HG03521 (cell line): ENCODE measurements at regions not wholly inside any gene's neighbourhood (a gene's known extent, or its start where the extent isn't known, plus 50 kb on each side); places are given as distances from the start of the nearest gene placed in this dataset.

Experiments
- ATAC-seq: cut with Tn5 transposase; IDR thresholded peaks from one replicate; pipeline ENCODE4 v1.9.1; 2021; ENCODE audit warnings: mild to moderate bottlenecking, moderate library complexity; ENCODE audit not compliant: unreplicated experiment

- no peak for ATAC-seq
Measured at GRCh38 chr5:161235569-161235968, 311.0 kb downstream of the GABRB2 start.

- ATAC-seq: no peak
Measured at GRCh38 chr5:161233553-161233952, 313.0 kb downstream of the GABRB2 start.

DNA sequence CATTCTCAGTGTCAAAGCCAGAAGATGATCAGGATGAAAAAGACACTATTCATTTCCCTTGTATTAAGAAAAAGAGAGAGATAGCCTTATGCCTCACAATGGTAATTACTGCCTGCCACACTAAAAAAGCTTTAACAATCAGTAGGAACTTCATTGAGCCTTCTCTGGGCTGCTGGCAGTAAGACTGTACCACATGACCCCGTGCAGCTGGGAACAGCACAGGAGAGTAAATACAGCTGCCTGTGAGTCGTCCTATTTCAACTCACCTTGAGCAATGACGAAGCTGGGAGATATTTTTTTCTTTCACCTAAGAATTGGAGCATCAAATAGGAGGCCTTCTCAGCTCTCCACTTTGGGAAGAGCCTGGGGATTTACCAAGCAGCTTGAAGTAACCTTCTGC, 316.3 kb downstream of the GABRB2 start:
- no peak for ATAC-seq

GRCh38 chr5:161219816-161220215, 326.7 kb downstream of the GABRB2 start:
- no peak for ATAC-seq

- no peak for ATAC-seq
Measured at GRCh38 chr5:161216877-161217276, 329.6 kb downstream of the GABRB2 start.

DNA sequence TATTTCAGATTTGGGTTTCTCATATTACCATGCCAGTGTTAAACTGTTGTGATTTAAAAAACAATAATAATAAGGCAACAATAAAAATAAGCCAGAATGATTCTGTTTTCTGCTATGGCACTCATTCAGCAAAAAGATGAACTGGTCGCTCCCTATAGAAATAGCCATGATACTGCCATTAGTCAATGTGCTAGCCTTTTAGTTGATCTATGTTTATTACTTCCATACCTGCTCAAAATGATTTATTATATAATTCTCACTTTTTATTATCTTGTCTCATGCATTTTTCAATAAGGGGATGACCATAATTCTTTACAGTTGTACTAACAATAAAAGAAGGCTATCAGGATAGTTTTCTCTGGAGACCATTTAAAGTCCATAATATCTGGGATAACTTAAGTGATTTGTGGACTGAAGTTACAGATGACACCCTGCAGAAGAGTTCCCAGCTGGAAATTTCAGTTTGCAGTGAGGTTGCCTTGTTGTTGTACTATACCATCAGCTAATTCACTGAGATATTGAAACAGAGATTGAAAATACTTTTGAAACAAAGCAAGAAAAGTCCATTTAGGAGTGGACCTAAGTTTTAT, 334.3 kb downstream of the GABRB2 start:
- no peak for ATAC-seq

- no peak for ATAC-seq
Measured at GRCh38 chr5:161201558-161201957, 345.0 kb downstream of the GABRB2 start.

- no peak for ATAC-seq
Measured at GRCh38 chr5:161190778-161191177, 338.8 kb upstream of the ATP10B start.

DNA sequence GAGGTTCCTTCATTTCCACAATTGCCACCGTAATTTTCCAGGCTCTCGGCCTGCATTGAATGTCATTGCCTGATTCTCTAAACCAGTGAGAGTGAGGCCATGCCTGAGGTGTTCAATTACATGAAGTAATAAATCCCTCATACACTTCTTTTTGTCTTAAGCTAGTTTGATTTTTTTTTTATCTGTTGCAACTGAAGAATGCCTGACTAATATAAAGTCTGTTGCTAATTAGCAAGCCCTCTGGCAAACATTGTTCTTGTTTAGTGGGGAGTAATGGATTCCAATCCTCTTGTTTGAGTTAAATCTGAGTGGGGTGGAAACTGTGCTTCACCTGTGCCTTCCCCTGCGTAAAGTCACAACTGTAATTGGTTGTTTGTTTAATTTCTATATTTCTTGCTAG, 338.1 kb upstream of the ATP10B start:
- ATAC-seq: no peak

GRCh38 chr5:161189452-161189851, 337.4 kb upstream of the ATP10B start:
- ATAC-seq: no peak

DNA sequence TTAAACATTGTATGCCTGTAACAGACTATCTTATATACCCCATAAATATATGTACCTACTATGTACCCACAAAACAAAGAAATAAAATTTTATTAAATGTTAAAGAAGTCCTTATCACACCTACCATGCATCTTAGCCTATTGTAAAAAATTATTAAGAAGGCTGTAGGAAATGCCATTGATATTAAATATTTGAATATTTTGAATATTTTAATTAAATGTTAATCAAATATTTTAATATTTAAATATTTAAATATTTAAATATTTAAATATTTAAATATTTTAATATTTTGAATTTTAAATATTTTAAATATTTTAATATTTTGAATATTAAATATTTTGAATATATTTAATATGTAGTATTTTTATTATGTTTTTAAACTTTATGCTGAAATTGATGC, 331.5 kb upstream of the ATP10B start:
- ATAC-seq: no peak

- ATAC-seq: no peak
Measured at GRCh38 chr5:161176221-161176620, 324.2 kb upstream of the ATP10B start.

- no peak for ATAC-seq
Measured at GRCh38 chr5:161169776-161170175, 317.8 kb upstream of the ATP10B start.

DNA sequence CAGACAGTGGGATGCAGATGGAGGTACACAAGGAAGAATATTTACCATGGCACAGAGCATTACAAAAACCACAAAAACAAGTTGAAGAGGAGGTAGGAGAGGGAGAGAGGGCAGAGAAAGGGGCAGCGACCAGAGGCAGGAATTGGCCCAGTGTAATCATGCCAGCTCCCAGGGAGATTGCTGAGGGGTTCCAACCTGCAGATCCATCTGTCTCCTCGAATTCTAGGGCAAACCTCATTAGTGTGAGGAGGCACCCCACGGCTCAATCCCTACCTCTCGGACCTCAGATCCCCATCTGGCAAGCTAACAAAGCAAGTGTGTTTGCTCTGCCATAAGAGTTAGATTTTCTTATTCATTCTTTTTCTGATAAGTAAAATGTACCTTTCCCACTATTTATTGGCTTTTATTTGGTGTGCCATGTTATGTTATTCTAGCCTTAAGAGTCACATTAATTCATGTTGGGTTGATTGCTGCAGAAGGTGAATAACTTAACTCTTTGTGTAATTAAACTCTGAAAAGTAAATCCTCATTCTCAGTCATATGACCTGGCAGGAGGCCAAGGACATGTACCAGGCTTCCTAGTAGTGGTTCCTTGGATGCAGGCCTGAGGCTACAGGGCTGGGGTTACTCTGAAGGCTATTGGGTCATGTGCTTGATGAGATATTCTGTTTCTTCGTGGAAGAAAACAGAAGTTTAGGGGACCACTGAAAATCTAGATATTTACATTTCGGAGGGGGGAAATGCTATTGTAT, 315.2 kb upstream of the ATP10B start:
- no peak for ATAC-seq

GRCh38 chr5:161165998-161166660, 314.1 kb upstream of the ATP10B start:
- no peak for ATAC-seq

GRCh38 chr5:161157925-161158324, 305.9 kb upstream of the ATP10B start:
- no peak for ATAC-seq

DNA sequence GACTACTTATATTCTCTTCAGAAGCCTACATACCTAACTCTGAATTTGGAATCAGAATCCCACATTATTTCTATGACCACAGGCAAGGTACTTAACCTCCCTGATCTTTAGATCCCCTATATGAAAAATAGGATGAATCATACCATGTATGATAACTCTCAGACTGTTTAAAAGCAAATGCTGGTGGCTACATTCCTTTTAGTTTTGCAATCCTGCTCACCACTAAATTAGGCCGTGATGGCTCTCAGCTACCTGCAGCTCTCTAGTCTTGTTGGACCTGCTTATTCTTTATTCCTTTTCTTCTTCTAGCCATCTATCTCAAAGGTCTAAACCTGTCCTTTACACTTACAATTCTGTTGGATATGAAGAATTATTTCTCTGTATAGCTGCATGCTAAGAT, 303.4 kb upstream of the ATP10B start:
- no peak for ATAC-seq

DNA sequence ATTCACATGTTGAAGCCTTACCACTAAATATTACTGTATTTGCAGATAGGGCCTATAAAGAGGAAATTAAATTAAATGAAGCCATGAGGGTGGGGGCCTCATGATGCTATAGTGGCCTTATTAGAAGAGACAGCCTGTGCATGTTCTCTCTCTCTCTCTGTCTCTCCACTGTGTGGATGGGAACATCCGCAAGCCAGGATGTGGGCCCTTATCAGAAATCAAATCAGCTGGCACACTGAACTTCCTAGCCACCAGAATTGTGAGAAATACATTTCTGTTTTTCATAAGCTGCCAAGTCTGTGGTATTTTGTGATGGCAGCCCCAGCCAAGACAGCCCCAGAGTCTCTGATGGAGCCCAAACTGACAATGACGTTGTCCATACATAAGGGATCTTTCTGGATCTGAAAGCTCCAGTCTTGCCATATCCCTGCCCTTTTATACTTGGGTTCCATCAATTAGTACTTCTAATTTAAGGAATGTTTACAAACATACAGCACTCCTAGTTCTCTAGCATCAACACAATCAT, 300.5 kb upstream of the ATP10B start:
- ATAC-seq: no peak

GRCh38 chr5:161150441-161150988, 298.5 kb upstream of the ATP10B start:
- ATAC-seq: no peak

GRCh38 chr5:161149078-161149477, 297.1 kb upstream of the ATP10B start:
- ATAC-seq: no peak

DNA sequence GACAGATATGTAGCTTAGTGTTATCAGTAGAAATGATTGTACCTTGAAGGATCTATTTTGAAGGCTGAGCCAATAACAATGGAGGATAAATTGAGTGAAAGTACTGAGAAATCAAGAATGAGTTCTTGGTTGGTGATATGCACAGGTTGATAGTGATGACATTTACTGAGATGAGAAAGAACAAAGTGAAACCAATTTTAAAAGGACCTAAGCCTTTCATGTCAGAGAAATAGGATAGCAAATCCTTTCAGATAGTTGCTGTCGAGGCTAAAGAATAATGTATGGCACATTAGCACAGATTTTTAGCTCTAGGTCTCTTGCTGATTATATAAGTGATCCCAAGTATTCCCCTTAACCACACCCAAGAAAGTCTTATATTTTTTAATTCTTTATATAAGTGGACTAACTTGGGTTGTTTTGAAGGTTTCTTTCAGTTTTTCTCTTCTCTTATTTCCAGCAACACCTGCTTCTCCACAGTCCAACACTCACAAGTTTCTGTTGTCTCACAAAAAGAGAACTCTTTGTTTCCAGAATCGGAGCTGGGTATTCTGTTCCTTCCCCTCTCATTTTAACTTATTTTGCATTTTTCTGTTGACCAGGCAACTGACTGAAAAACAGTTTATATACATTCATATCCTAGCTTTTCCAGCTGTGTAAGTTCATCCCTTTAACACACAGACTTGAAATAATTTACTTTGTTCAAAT, 286.9 kb upstream of the ATP10B start:
- no peak for ATAC-seq
